Kidney tubule cell (primary cell): ENCODE measurements at regions not wholly inside any gene's neighbourhood (a gene's known extent, or its start where the extent isn't known, plus 50 kb on each side); places are given as distances from the start of the nearest gene placed in this dataset.

ENCODE experiments used
- DNase-seq: peaks from one replicate; pipeline ENCODE4 v3.0.0-alpha.2; 2018; ENCODE audit warnings: low spot score

GRCh38 chr14:62156052-62156451 is 393.8 kb downstream of the SNAPC1 start:
- no peak for DNase-seq

- DNase-seq, result no peak
Observed at GRCh38 chr14:62158779-62159178, 396.6 kb downstream of the SNAPC1 start.

- no peak for DNase-seq
Observed at GRCh38 chr14:62159314-62159713, 397.1 kb downstream of the SNAPC1 start.

GRCh38 chr14:62162998-62163589 is 400.9 kb downstream of the SNAPC1 start:
- peak; percentile 46 for DNase-seq

GRCh38 chr14:62168564-62169155 is 406.4 kb downstream of the SNAPC1 start:
- DNase-seq, result no peak

- peak; percentile 66 for DNase-seq
Observed at GRCh38 chr14:62179367-62180018, 417.3 kb downstream of the SNAPC1 start.

- DNase-seq, result no peak
Observed at GRCh38 chr14:62181591-62181990, 419.4 kb downstream of the SNAPC1 start.

- no peak for DNase-seq
Observed at GRCh38 chr14:62185078-62185477, 422.9 kb downstream of the SNAPC1 start.

GRCh38 chr14:62187265-62187664 is 425.0 kb downstream of the SNAPC1 start:
- DNase-seq, result no peak

- DNase-seq, result peak; percentile 47
Observed at GRCh38 chr14:62189698-62190097, 427.5 kb downstream of the SNAPC1 start.

- DNase-seq, result no peak
Observed at GRCh38 chr14:62206456-62206855, 444.2 kb downstream of the SNAPC1 start.

GRCh38 chr14:62209287-62209899 is 447.2 kb downstream of the SNAPC1 start:
- peak; percentile 16 for DNase-seq

GRCh38 chr14:62213516-62213915 is 451.3 kb downstream of the SNAPC1 start:
- no peak for DNase-seq

- DNase-seq, result no peak
Observed at GRCh38 chr14:62216121-62216520, 453.9 kb downstream of the SNAPC1 start.

- DNase-seq, result no peak
Observed at GRCh38 chr14:62234849-62235248, 472.6 kb downstream of the SNAPC1 start.

- no peak for DNase-seq
Observed at GRCh38 chr14:62244221-62244620, 482.0 kb downstream of the SNAPC1 start.

- DNase-seq, result no peak
Observed at GRCh38 chr14:62247266-62247665, 485.0 kb downstream of the SNAPC1 start.

GRCh38 chr14:62251237-62251636 is 489.0 kb downstream of the SNAPC1 start:
- no peak for DNase-seq

- no peak for DNase-seq
Observed at GRCh38 chr14:62253171-62253570, 491.0 kb downstream of the SNAPC1 start.

GRCh38 chr14:62253911-62254310 is 491.7 kb downstream of the SNAPC1 start:
- no peak for DNase-seq

GRCh38 chr14:62269204-62269603 is 507.0 kb downstream of the SNAPC1 start:
- no peak for DNase-seq

GRCh38 chr14:62270236-62270635 is 508.0 kb downstream of the SNAPC1 start:
- DNase-seq, result no peak

GRCh38 chr14:62280366-62280765 is 518.1 kb downstream of the SNAPC1 start:
- no peak for DNase-seq
